Prostate gland (tissue), 2 donors: ENCODE measurements at regions not wholly inside any gene's neighbourhood (a gene's known extent, or its start where the extent isn't known, plus 50 kb on each side); places are given as distances from the start of the nearest gene placed in this dataset.

Experiments
- CTCF ChIP-seq, 4 experiments: fragments of 200-600 bp in 2 of 4; fragments of 450-650 bp in 2 of 4; sonication (generic) in 2 of 4; IDR thresholded peaks; 1 replicate in 3 of 4; 2 replicates in 1 of 4; pipeline ENCODE4 v1.5.1; 2016 to 2019; ENCODE audit warnings: antibody characterized with exemption in 4 of 4, mild to moderate bottlenecking in 2 of 4, moderate library complexity in 2 of 4
- POLR2A ChIP-seq: fragments of 450-650 bp; IDR thresholded peaks from one replicate; pipeline ENCODE4 v1.6.1; 2016; ENCODE audit warnings: antibody characterized with exemption, mild to moderate bottlenecking

GRCh38 chr10:113322843-113323242 lies 230.0 kb upstream of the HABP2 start:
- TF ChIP-seq POLR2A (no peak), CTCF (IDR thresholded peaks at IDR 0.05) (no peak)
